ENCODE measurements at regions not wholly inside any gene's neighbourhood (a gene's known extent, or its start where the extent isn't known, plus 50 kb on each side); places are given as distances from the start of the nearest gene placed in this dataset.

DNA sequence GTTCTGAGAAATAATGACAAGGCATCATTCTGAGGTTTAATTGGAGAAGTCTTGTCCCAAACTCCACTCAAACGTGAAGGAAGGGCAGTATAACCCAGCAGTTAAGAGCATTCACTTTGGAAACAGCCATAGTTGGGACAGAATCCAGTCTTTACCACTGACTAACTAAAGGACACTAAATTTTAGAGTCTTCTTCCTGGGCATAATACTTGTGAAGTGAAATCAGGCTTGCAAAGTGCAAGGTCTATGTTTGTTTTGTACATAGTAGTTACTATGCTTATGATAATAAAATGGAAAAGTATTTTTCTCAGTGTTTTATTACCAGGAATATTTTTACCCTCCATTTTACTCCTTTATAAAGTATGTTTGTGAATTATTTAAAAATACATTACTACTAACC, 748.2 kb upstream of the ID2 start:
- no peak overlapping the region for H3K4me3 Mint-ChIP-seq
- H3K27me3 Mint-ChIP-seq (ENCODE audit: insufficient read depth): peaks cover 2% of the 10 kb centered on the region

DNA sequence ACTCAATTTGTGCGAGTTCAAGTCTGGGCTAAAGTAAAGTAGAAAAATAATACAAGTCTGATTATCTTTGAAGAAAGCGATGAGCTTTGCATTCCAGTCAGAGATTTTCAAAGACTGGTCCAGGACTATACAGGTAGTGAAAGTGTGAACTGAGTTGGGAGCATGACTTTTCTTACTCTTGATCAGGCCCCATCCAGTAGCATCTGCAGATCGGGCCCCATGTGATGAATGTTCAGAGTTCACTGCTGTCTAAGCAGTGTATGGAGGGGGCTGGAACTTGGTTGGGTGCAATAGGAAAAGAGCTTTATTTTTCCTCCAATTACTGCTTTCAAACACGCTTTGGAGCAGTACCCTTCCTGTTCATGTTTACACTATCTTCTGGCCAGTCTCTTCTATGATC, 747.4 kb upstream of the ID2 start:
- no peak for DNase-seq
- Mint-ChIP-seq H3K4me3 (no peak overlapping the region), H3K4me1 (ENCODE audit: low read depth) (peaks cover 1% of the 10 kb centered on the region), H3K27me3 (ENCODE audit: insufficient read depth) (peaks cover 2% of the 10 kb centered on the region), H3K9me3 (no peaks in the 10 kb centered on the region), H3K27ac (no peak overlapping the region), H3K36me3 (ENCODE audit: low read depth) (no peaks in the 10 kb centered on the region)
- TF ChIP-seq, protein P1, sequence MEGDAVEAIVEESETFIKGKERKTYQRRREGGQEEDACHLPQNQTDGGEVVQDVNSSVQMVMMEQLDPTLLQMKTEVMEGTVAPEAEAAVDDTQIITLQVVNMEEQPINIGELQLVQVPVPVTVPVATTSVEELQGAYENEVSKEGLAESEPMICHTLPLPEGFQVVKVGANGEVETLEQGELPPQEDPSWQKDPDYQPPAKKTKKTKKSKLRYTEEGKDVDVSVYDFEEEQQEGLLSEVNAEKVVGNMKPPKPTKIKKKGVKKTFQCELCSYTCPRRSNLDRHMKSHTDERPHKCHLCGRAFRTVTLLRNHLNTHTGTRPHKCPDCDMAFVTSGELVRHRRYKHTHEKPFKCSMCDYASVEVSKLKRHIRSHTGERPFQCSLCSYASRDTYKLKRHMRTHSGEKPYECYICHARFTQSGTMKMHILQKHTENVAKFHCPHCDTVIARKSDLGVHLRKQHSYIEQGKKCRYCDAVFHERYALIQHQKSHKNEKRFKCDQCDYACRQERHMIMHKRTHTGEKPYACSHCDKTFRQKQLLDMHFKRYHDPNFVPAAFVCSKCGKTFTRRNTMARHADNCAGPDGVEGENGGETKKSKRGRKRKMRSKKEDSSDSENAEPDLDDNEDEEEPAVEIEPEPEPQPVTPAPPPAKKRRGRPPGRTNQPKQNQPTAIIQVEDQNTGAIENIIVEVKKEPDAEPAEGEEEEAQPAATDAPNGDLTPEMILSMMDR (IDR thresholded peaks at IDR 0.05): no peak

More for the DNA sequence above, 748.2 kb upstream of the ID2 start:
- TF ChIP-seq, protein P1 (IDR thresholded peaks at IDR 0.05): no peak
- Mint-ChIP-seq H3K27ac (no peak overlapping the region), H3K4me1 (ENCODE audit: low read depth) (no peaks in the 10 kb centered on the region), H3K36me3 (ENCODE audit: low read depth) (no peaks in the 10 kb centered on the region), H3K9me3 (no peaks in the 10 kb centered on the region)
- no peak for DNase-seq

DNA sequence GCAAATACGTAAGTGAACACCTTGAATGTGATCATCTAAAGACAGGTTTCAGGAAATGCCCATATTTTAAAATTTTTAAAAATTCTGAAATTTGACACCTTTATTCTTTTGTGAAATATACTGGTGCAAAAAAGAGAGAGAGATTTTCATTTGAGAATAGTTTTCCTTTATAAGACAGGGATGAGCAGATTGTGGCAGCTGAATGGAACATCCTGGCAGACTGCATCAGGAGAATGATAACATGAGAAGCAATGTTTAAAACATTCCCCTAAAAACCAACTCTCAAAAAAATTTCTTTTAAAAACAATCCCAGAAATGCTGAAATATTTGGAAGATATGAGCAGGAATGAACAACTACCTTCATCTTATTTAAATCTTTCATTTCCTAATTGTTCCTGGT, 744.8 kb upstream of the ID2 start:
- no peak overlapping the region for H3K27ac Mint-ChIP-seq
- peaks cover 4% of the 10 kb centered on the region for H3K27me3 Mint-ChIP-seq (ENCODE audit: insufficient read depth)
- no peaks in the 10 kb centered on the region for H3K9me3 Mint-ChIP-seq
- no peaks in the 10 kb centered on the region for H3K36me3 Mint-ChIP-seq (ENCODE audit: low read depth)
- no peak overlapping the region for H3K4me3 Mint-ChIP-seq
- TF ChIP-seq, protein P1 (IDR thresholded peaks at IDR 0.05): no peak
- no peak for DNase-seq
- peaks cover 7% of the 10 kb centered on the region for H3K4me1 Mint-ChIP-seq (ENCODE audit: low read depth)

DNA sequence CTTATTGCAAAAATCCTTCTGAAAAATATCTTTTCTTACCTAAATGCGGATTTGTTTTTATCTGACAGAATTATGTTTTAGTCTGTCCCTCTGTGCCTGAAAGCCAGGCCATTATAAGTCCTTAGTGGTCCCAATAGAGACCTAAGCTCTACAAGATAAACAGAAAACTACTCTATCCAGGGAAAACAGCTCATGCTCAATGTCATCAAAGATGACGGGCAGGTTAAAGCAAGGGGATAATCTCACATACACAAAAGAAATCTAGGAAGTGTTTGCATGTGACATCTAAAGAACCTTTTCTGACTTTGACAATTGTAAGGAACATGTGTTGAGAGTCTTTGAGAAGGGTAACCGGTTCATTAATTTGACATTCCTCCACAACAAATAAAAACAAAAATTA, 741.1 kb upstream of the ID2 start:
- H3K4me1 Mint-ChIP-seq (ENCODE audit: low read depth): peaks cover 7% of the 10 kb centered on the region
- H3K27ac Mint-ChIP-seq: no peak overlapping the region
- TF ChIP-seq, protein P1 (IDR thresholded peaks at IDR 0.05): no peak
- no peaks in the 10 kb centered on the region for H3K9me3 Mint-ChIP-seq
- H3K4me3 Mint-ChIP-seq: no peak overlapping the region
- peaks cover 5% of the 10 kb centered on the region for H3K27me3 Mint-ChIP-seq (ENCODE audit: insufficient read depth)
- H3K36me3 Mint-ChIP-seq (ENCODE audit: low read depth): no peaks in the 10 kb centered on the region
- no peak for DNase-seq

DNA sequence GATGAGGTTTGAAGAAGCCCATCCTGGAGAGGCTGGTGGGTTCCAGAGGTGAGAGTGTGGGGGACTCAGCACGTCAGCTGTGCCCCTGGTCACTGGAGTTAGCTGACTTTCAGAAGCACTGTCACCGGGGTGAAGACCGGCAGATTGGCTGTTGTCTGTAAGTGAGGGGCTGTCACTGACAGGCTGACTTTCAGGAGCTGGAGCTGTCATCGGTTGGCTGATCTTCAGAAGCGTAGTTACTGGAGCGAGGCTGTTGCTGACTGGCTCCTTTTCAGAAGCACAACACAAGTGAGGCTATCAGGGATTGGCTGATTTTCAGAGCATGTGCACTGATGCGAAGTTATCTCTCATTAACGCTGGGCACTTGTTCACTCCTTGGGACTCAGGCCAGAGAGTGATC, 738.4 kb upstream of the ID2 start:
- TF ChIP-seq, protein P1 (IDR thresholded peaks at IDR 0.05): no peak
- H3K27ac Mint-ChIP-seq: no peak overlapping the region
- peaks cover 14% of the 10 kb centered on the region; the same call in 1 of the 2 replicates for H3K27me3 Mint-ChIP-seq (ENCODE audit: insufficient read depth)
- H3K4me1 Mint-ChIP-seq (ENCODE audit: low read depth): peaks cover 7% of the 10 kb centered on the region
- no peak for DNase-seq
- no peaks in the 10 kb centered on the region for H3K9me3 Mint-ChIP-seq
- H3K4me3 Mint-ChIP-seq: no peak overlapping the region
- H3K36me3 Mint-ChIP-seq (ENCODE audit: low read depth): no peaks in the 10 kb centered on the region

DNA sequence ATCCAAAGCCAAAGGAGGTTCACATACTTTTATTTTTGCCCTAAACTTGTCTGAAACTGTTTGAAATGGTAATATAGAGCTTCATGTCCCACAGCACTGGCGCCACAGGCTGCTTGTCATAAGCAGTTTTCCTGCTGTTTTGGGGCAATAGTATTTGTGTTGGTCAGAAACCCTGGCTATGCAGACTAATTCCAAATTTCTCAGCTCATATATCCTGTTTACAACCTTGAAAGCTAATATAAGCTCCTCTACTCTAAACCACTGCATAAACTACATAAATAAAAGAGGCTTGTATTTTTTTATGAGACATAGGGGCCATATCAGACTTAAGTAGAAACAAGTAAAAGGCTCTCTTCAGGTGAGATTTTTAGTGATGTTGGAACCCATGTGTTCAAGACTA, 736.8 kb upstream of the ID2 start:
- Mint-ChIP-seq H3K4me1 (ENCODE audit: low read depth) (no peaks in the 10 kb centered on the region; the same call in 1 of the 2 replicates), H3K9me3 (no peaks in the 10 kb centered on the region), H3K27me3 (ENCODE audit: insufficient read depth) (peaks cover 20% of the 10 kb centered on the region), H3K4me3 (no peak overlapping the region), H3K36me3 (ENCODE audit: low read depth) (no peaks in the 10 kb centered on the region), H3K27ac (no peak overlapping the region)
- DNase-seq: no peak
- TF ChIP-seq, protein P1 (IDR thresholded peaks at IDR 0.05): no peak

All from HFFc6 (cell line).